ENCODE measurements at regions not wholly inside any gene's neighbourhood (a gene's known extent, or its start where the extent isn't known, plus 50 kb on each side); places are given as distances from the start of the nearest gene placed in this dataset.

DNA sequence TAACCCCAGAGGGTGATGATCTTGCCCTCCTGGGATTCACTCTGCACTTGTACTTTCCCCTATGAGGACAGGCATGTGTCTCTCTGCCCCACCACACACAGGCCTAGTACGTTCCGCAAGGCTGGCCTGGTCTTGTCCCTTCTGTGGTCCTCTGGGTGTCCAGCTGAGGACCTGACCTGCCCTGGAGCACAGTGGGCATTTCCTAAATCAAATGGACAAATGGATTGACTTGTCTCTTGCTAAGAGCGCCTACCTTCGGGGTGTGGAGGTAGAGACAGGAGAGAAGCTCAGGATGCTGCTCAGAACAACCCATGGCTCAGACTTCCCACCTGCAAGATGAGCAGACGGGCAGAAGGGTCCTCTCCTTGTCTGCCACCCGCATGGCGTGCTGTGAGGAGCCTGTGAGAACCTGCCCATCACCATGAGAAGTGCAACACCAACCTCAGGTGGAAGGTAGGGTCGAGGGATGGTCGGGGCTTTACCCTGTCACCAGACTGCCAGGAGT is 133.6 kb downstream of the MYCN start:
- peaks cover 0 to 14% of the 10 kb centered on the region in 2 experiments; a peak in 1 of 4 replicates for H3K4me1 ChIP-seq (ENCODE audit: control insufficient read depth in 1 of 2, insufficient read depth in 2 of 2, low read depth in 1 of 2, low read length in 1 of 2)
- no peak overlapping the region for H3K9ac ChIP-seq
- no peaks in the 10 kb centered on the region for H4K20me1 ChIP-seq (ENCODE audit: insufficient read depth)
- no peak overlapping the region for H3K4me2 ChIP-seq
- no peaks in the 10 kb centered on the region for H3K9me3 ChIP-seq
- CTCF ChIA-PET, result no interaction called here
- no peaks in the 10 kb centered on the region for H3F3A ChIP-seq (replicated peaks; ENCODE audit: insufficient read depth)
- TF ChIP-seq CHD2 (IDR thresholded peaks at IDR 0.05; ENCODE audit: low read length, partially characterized antibody) (no peak), YY1 (IDR thresholded peaks at IDR 0.05; ENCODE audit: low read depth) (no peak), SMC3 (IDR thresholded peaks at IDR 0.05; ENCODE audit: low read depth, low read length) (no peak), ELF1 (IDR thresholded peaks at IDR 0.05) (no peak), RFX5 (IDR thresholded peaks at IDR 0.05; ENCODE audit: low read length) (no peak), MXI1 (IDR thresholded peaks at IDR 0.05; ENCODE audit: low read depth, low read length) (no peak), EZH2phosphoT487 (IDR thresholded peaks at IDR 0.05; ENCODE audit: borderline replicate concordance, low read depth) (no peak), POLR2AphosphoS5 (IDR thresholded peaks at IDR 0.05; ENCODE audit: low read depth, low read length) (no peak)
- TF ChIP-seq, protein P1, sequence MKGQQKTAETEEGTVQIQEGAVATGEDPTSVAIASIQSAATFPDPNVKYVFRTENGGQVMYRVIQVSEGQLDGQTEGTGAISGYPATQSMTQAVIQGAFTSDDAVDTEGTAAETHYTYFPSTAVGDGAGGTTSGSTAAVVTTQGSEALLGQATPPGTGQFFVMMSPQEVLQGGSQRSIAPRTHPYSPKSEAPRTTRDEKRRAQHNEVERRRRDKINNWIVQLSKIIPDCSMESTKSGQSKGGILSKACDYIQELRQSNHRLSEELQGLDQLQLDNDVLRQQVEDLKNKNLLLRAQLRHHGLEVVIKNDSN (IDR thresholded peaks at IDR 0.05; ENCODE audit: borderline replicate concordance, low read depth), result no peak
- TF ChIP-seq, protein P2, sequence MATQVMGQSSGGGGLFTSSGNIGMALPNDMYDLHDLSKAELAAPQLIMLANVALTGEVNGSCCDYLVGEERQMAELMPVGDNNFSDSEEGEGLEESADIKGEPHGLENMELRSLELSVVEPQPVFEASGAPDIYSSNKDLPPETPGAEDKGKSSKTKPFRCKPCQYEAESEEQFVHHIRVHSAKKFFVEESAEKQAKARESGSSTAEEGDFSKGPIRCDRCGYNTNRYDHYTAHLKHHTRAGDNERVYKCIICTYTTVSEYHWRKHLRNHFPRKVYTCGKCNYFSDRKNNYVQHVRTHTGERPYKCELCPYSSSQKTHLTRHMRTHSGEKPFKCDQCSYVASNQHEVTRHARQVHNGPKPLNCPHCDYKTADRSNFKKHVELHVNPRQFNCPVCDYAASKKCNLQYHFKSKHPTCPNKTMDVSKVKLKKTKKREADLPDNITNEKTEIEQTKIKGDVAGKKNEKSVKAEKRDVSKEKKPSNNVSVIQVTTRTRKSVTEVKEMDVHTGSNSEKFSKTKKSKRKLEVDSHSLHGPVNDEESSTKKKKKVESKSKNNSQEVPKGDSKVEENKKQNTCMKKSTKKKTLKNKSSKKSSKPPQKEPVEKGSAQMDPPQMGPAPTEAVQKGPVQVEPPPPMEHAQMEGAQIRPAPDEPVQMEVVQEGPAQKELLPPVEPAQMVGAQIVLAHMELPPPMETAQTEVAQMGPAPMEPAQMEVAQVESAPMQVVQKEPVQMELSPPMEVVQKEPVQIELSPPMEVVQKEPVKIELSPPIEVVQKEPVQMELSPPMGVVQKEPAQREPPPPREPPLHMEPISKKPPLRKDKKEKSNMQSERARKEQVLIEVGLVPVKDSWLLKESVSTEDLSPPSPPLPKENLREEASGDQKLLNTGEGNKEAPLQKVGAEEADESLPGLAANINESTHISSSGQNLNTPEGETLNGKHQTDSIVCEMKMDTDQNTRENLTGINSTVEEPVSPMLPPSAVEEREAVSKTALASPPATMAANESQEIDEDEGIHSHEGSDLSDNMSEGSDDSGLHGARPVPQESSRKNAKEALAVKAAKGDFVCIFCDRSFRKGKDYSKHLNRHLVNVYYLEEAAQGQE (IDR thresholded peaks at IDR 0.05; ENCODE audit: low read depth, low read length), result no peak
- TF ChIP-seq, protein P3, sequence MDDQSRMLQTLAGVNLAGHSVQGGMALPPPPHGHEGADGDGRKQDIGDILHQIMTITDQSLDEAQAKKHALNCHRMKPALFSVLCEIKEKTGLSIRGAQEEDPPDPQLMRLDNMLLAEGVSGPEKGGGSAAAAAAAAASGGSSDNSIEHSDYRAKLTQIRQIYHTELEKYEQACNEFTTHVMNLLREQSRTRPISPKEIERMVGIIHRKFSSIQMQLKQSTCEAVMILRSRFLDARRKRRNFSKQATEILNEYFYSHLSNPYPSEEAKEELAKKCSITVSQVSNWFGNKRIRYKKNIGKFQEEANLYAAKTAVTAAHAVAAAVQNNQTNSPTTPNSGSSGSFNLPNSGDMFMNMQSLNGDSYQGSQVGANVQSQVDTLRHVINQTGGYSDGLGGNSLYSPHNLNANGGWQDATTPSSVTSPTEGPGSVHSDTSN (IDR thresholded peaks at IDR 0.05), result no peak
- no peak overlapping the region for H3K27ac ChIP-seq (ENCODE audit: low read depth in 2 of 2, low read length in 1 of 2)
- POLR2A ChIA-PET, result no interaction called here
- H2AFZ ChIP-seq (ENCODE audit: low read depth), result no peak overlapping the region
- H3K79me2 ChIP-seq (ENCODE audit: insufficient read depth), result no peaks in the 10 kb centered on the region
- DNase-seq, result no peak
- H3K36me3 ChIP-seq (replicated peaks in 1 of 2; ENCODE audit: control insufficient read depth in 1 of 2, insufficient read depth in 2 of 2, low read length in 1 of 2), result no peaks in the 10 kb centered on the region
- no peaks in the 10 kb centered on the region for H3K27me3 ChIP-seq (ENCODE audit: insufficient read depth)
- WGBS (ENCODE audit: low lambda C conversion rate), result 34% methylated on average over 9 of the region's 9 CpGs
- no peaks in the 10 kb centered on the region for H3K9me2 ChIP-seq
- no peak overlapping the region for H3K4me3 ChIP-seq (ENCODE audit: low read depth in 2 of 2, low read length in 1 of 2)

DNA sequence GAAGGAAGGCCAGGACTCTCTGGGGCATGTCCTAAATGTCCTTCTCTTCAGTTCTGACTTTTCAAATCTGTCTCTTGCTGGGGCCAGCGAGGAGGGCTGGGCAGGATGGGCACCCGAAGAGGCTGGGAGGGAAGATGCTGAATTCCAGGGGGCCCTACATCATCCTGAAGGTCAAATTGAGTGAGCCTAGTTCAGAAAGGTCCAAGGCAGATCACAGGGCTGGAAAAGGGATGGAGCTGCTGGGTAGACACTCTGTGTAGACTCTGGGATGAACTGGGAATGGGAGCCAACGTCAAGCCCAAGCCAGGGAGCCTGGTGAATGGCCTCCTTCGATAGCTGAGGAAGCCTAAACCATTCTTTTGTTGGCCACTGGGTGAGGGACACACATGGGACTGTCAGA is 133.1 kb downstream of the MYCN start:
- CTCF ChIA-PET, result interaction anchor here (0.8 kb wide), 1 partner anchor 415 kb away, joined by 4 read pairs; no protein-coding TSS in a partner anchor
- no peaks in the 10 kb centered on the region for H3K36me3 ChIP-seq (replicated peaks in 1 of 2; ENCODE audit: control insufficient read depth in 1 of 2, insufficient read depth in 2 of 2, low read length in 1 of 2)
- TF ChIP-seq RAD21 (IDR thresholded peaks at IDR 0.05; ENCODE audit: low read length), result no peak
- no peak for TF ChIP-seq GABPA (IDR thresholded peaks at IDR 0.05; ENCODE audit: low read depth)
- TF ChIP-seq, protein P4, sequence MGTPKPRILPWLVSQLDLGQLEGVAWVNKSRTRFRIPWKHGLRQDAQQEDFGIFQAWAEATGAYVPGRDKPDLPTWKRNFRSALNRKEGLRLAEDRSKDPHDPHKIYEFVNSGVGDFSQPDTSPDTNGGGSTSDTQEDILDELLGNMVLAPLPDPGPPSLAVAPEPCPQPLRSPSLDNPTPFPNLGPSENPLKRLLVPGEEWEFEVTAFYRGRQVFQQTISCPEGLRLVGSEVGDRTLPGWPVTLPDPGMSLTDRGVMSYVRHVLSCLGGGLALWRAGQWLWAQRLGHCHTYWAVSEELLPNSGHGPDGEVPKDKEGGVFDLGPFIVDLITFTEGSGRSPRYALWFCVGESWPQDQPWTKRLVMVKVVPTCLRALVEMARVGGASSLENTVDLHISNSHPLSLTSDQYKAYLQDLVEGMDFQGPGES (IDR thresholded peaks at IDR 0.05; ENCODE audit: low read depth, low read length), result no peak
- TF ChIP-seq, protein P5, sequence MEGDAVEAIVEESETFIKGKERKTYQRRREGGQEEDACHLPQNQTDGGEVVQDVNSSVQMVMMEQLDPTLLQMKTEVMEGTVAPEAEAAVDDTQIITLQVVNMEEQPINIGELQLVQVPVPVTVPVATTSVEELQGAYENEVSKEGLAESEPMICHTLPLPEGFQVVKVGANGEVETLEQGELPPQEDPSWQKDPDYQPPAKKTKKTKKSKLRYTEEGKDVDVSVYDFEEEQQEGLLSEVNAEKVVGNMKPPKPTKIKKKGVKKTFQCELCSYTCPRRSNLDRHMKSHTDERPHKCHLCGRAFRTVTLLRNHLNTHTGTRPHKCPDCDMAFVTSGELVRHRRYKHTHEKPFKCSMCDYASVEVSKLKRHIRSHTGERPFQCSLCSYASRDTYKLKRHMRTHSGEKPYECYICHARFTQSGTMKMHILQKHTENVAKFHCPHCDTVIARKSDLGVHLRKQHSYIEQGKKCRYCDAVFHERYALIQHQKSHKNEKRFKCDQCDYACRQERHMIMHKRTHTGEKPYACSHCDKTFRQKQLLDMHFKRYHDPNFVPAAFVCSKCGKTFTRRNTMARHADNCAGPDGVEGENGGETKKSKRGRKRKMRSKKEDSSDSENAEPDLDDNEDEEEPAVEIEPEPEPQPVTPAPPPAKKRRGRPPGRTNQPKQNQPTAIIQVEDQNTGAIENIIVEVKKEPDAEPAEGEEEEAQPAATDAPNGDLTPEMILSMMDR (IDR thresholded peaks at IDR 0.05), result no peak
- TF ChIP-seq EZH2phosphoT487 (IDR thresholded peaks at IDR 0.05; ENCODE audit: borderline replicate concordance, low read depth), result no peak
- TF ChIP-seq JUND (IDR thresholded peaks at IDR 0.05), result no peak
- TF ChIP-seq CHD2 (IDR thresholded peaks at IDR 0.05; ENCODE audit: low read length, partially characterized antibody), result no peak
- TF ChIP-seq YY1 (IDR thresholded peaks at IDR 0.05; ENCODE audit: low read depth), result no peak
- TF ChIP-seq TEAD4 (IDR thresholded peaks at IDR 0.05; ENCODE audit: borderline replicate concordance, insufficient read depth), result no peak
- no peak for TF ChIP-seq FOSL2 (IDR thresholded peaks at IDR 0.05; ENCODE audit: borderline replicate concordance, low read depth)
- TF ChIP-seq SIN3A (IDR thresholded peaks at IDR 0.05; ENCODE audit: borderline replicate concordance, low read depth, low read length), result no peak

More for the DNA sequence above, 133.1 kb downstream of the MYCN start:
- Histone ChIP-seq H4K20me1 (ENCODE audit: insufficient read depth) (no peaks in the 10 kb centered on the region), H3K27me3 (ENCODE audit: insufficient read depth) (no peaks in the 10 kb centered on the region), H3F3A (replicated peaks; ENCODE audit: insufficient read depth) (no peaks in the 10 kb centered on the region), H2AFZ (ENCODE audit: low read depth) (no peak overlapping the region), H3K9me2 (no peaks in the 10 kb centered on the region), H3K4me1 (ENCODE audit: control insufficient read depth in 1 of 2, insufficient read depth in 2 of 2, low read depth in 1 of 2, low read length in 1 of 2) (peaks cover 0 to 14% of the 10 kb centered on the region in 2 experiments; a peak in 1 of 4 replicates), H3K27ac (ENCODE audit: low read depth in 2 of 2, low read length in 1 of 2) (no peak overlapping the region), H3K4me2 (no peak overlapping the region), H3K79me2 (ENCODE audit: insufficient read depth) (no peaks in the 10 kb centered on the region), H3K9me3 (no peaks in the 10 kb centered on the region), H3K9ac (no peak overlapping the region), H3K4me3 (ENCODE audit: low read depth in 2 of 2, low read length in 1 of 2) (no peak overlapping the region)
- no peak for DNase-seq
- 24% methylated on average over 4 of the region's 4 CpGs for WGBS (ENCODE audit: low lambda C conversion rate)
- POLR2A ChIA-PET, result no interaction called here
